Activated CD8-positive, alpha-beta T cell treated with anti-CD3 and anti-CD28 coated beads for 36 hours (primary cell): ENCODE measurements at regions not wholly inside any gene's neighbourhood (a gene's known extent, or its start where the extent isn't known, plus 50 kb on each side); places are given as distances from the start of the nearest gene placed in this dataset.

Experiments
- ATAC-seq: fragments of 200-7000 bp; cut with Tn5 transposase; one replicate; pipeline ENCODE4 v1.10.0; 2021; ENCODE audit warnings: mild to moderate bottlenecking, moderate library complexity
- CTCF ChIA-PET: fragments of 350-600 bp; sonication (Branson Sonifier 250); formaldehyde crosslinking; loops from one replicate; lab custom pipeline; 2021; ENCODE audit warnings: antibody characterized with exemption; lab: Charles Lee
- POLR2A ChIA-PET: fragments of 350-600 bp; sonication (Branson Sonifier 250); formaldehyde crosslinking; loops from one replicate; lab custom pipeline; 2021; ENCODE audit warnings: antibody characterized with exemption; lab: Charles Lee
- DNase-seq: peaks from one replicate; pipeline ENCODE4 v3.0.0-alpha.2; 2020
- H3K27ac Mint-ChIP-seq: one replicate; pipeline ENCODE4 v1.8.0; 2021; ENCODE audit warnings: mild to moderate bottlenecking, mixed read lengths
- H3K27me3 Mint-ChIP-seq: one replicate; pipeline ENCODE4 v1.8.0; 2021; ENCODE audit warnings: mixed read lengths
- H3K36me3 Mint-ChIP-seq: one replicate; pipeline ENCODE4 v1.8.0; 2021; ENCODE audit warnings: low read depth, mixed read lengths
- H3K4me1 Mint-ChIP-seq: one replicate; pipeline ENCODE4 v1.8.0; 2021; ENCODE audit warnings: low read depth, mixed read lengths
- H3K4me3 Mint-ChIP-seq: one replicate; pipeline ENCODE4 v1.8.0; 2021; ENCODE audit warnings: mild to moderate bottlenecking, moderate library complexity, mixed read lengths
- H3K9me3 Mint-ChIP-seq: one replicate; pipeline ENCODE4 v1.8.0; 2021; ENCODE audit warnings: mixed read lengths
- intact Hi-C: fragments of 100-400 bp; cut with micrococcal nuclease; formaldehyde crosslinking; loops from one replicate; pipeline ENCODE4 v1.10.0; 2022
- TF ChIP-seq, protein P1 (sequence below): fragments of 200-600 bp; IDR thresholded peaks from one replicate; pipeline ENCODE4 v1.8.0; 2022; ENCODE audit warnings: antibody characterized with exemption, mild to moderate bottlenecking

DNA sequence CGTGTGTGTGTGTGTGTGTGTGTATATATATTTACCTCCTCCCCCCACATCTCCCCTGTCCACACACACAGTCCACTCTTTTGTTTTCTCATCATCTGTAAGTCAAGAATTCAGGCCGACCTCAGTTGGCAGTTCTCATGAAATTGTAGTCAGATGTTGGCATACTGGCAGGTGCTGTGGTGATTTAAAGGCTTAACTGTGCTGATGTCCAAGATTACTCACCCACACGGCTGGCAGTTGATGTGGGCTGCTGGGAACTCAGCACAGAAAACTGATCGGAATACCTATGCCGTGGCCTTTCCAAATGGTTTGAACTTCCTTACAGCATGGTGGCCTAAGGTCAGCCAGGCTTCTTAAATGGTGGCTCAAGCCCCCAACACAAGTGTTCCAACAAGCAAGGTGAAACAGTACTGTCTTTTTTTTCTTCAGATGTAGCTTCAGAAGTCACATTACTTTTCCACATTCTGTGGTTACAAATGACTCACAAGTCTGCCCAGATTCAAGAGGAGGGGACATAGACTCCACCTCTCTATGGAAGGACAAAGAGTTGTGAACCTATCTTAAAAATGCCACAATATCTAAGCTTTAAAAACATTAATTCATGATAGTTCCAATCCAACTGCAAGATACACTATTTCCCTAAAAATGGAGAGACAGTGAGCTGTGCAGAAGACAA, 198.5 kb upstream of the HS3ST4 start:
- no peak for ATAC-seq
- intact Hi-C loops: no loop called here
- Mint-ChIP-seq H3K27ac (no peak overlapping the region), H3K4me3 (no peak overlapping the region), H3K9me3 (no peaks in the 10 kb centered on the region), H3K4me1 (no peaks in the 10 kb centered on the region), H3K36me3 (no peaks in the 10 kb centered on the region), H3K27me3 (peaks cover 14% of the 10 kb centered on the region)
- POLR2A ChIA-PET: no interaction called here
- no peak for DNase-seq
- TF ChIP-seq, protein P1, sequence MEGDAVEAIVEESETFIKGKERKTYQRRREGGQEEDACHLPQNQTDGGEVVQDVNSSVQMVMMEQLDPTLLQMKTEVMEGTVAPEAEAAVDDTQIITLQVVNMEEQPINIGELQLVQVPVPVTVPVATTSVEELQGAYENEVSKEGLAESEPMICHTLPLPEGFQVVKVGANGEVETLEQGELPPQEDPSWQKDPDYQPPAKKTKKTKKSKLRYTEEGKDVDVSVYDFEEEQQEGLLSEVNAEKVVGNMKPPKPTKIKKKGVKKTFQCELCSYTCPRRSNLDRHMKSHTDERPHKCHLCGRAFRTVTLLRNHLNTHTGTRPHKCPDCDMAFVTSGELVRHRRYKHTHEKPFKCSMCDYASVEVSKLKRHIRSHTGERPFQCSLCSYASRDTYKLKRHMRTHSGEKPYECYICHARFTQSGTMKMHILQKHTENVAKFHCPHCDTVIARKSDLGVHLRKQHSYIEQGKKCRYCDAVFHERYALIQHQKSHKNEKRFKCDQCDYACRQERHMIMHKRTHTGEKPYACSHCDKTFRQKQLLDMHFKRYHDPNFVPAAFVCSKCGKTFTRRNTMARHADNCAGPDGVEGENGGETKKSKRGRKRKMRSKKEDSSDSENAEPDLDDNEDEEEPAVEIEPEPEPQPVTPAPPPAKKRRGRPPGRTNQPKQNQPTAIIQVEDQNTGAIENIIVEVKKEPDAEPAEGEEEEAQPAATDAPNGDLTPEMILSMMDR: no peak
- CTCF ChIA-PET: no interaction called here

DNA sequence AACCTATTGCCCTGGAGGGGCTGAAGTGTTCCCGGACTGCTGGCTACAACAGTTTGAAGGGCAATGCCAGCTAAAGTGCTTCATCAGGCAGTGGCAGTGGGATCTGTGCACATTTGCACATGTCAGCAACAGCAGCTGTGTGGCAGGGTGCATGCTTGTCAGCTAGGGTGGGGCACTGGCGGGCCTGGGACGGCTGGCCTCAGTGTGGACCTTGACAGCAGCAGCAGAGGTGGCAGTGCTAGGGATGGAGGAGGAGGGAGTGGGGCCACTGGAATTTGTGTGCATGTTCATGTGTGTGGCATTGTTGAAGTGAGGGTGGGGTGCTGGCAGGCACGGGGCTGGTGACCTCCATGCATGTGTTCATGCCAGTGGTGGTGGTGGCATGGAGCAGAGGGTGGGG, 203.3 kb upstream of the HS3ST4 start:
- DNase-seq (no peak), ATAC-seq (no peak)
- ChIA-PET POLR2A (no interaction called here), CTCF (no interaction called here)
- H3K9me3 Mint-ChIP-seq: peaks cover 1% of the 10 kb centered on the region
- H3K27me3 Mint-ChIP-seq: peaks cover 8% of the 10 kb centered on the region
- H3K27ac Mint-ChIP-seq: no peak overlapping the region
- H3K4me1 Mint-ChIP-seq: no peaks in the 10 kb centered on the region
- intact Hi-C loops: no loop called here
- H3K36me3 Mint-ChIP-seq: no peaks in the 10 kb centered on the region
- H3K4me3 Mint-ChIP-seq: no peak overlapping the region
- TF ChIP-seq, protein P1: no peak

DNA sequence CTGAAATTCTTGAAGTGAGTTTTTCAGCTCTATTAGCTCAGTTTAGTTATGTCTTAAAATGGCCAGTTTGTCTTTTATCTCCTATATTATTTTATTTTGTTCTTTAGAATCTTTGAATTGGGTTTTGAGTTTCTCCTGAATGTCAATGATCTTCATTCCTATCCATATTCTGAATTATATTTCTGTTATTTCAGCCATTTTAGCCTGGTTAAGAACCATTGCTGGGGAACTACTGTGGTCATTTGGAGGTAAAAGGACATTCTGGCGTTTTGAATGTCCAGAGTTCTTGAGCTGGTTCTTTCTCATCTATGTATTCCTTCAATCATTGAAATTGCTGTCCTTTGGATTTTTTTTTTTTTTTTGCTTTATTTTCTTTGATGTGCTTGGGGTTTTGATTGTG, 203.9 kb upstream of the HS3ST4 start:
- Mint-ChIP-seq H3K27me3 (peaks cover 6% of the 10 kb centered on the region), H3K4me3 (no peak overlapping the region), H3K4me1 (no peaks in the 10 kb centered on the region), H3K9me3 (peaks cover 1% of the 10 kb centered on the region), H3K36me3 (no peaks in the 10 kb centered on the region), H3K27ac (no peak overlapping the region)
- CTCF ChIA-PET: no interaction called here
- POLR2A ChIA-PET: no interaction called here
- TF ChIP-seq, protein P1: no peak
- intact Hi-C loops: no loop called here
- DNase-seq (no peak), ATAC-seq (no peak)

DNA sequence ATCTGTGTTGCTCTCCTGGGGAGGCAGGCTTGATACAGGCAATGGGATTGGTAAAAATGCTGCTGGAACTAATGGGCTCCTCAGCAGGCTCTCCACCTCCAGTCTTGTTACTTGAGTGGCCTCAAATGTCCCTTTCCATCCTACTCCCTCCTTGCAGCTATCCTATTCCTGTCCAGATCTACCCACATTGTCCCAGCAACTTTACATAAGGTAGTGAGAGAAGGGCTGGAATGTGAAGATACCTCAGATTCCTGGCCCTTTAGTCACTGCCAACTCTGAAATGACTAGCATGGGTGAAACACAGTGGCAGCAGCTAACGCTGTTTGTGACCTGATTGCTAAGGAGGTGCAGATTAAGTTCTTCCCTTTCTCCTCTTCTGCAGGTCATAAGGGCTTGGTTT, 210.1 kb upstream of the HS3ST4 start:
- intact Hi-C loops: no loop called here
- Mint-ChIP-seq H3K9me3 (peaks cover 1% of the 10 kb centered on the region), H3K27me3 (peaks cover 2% of the 10 kb centered on the region), H3K4me1 (no peaks in the 10 kb centered on the region), H3K27ac (no peak overlapping the region), H3K4me3 (no peak overlapping the region), H3K36me3 (no peaks in the 10 kb centered on the region)
- ChIA-PET CTCF (no interaction called here), POLR2A (interaction anchor here (0.6 kb wide), 1 partner anchor 14 kb away, joined by 3 read pairs; no protein-coding TSS in a partner anchor)
- no peak for DNase-seq
- no peak for ATAC-seq
- TF ChIP-seq, protein P1: no peak

DNA sequence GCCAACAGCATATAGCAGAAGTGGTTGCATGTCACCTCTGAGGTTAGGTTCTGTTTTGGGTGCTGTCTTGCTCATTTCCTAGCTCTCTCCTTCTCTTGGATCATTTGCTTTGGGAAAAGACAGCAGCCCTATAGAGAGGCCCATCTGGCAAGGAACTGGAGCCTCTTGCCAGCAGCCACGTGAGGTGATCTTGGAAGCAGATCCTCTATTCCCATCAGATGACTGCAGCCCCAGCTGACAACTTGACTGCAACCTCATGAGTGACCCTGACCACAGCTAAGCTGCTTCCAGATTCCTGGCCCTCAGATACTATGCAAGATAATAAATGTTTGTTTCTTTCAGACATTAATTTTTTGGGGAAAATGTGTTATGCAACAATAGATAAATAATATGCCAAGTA, 213.3 kb upstream of the HS3ST4 start:
- TF ChIP-seq, protein P1: no peak
- ChIA-PET POLR2A (no interaction called here), CTCF (no interaction called here)
- Mint-ChIP-seq H3K27me3 (peaks cover 4% of the 10 kb centered on the region), H3K27ac (no peak overlapping the region), H3K4me3 (no peak overlapping the region), H3K9me3 (no peaks in the 10 kb centered on the region), H3K4me1 (no peaks in the 10 kb centered on the region), H3K36me3 (no peaks in the 10 kb centered on the region)
- intact Hi-C loops: no loop called here
- DNase-seq (no peak), ATAC-seq (no peak)
